D721Med (cell line): ENCODE measurements at regions not wholly inside any gene's neighbourhood (a gene's known extent, or its start where the extent isn't known, plus 50 kb on each side); places are given as distances from the start of the nearest gene placed in this dataset.
A peak's percentile ranks its signal among the peaks of the same experiment; 100 is the strongest.

Experiments
- DNase-seq: peaks from one replicate; pipeline ENCODE4 v3.0.0; 2011; ENCODE audit warnings: low spot score; ENCODE audit not compliant: insufficient read length
- FAIRE-seq: peaks from 2 replicates; lab custom pipeline; 2011; peaks lifted over from hg19 to GRCh38; lab: Jason Lieb, UNC
- TF ChIP-seq, protein P1 (sequence below): IDR thresholded peaks from 2 replicates; pipeline ENCODE4 v1.5.1; 2012; ENCODE audit warnings: mild to moderate bottlenecking, control low read depth; ENCODE audit not compliant: insufficient read depth; ENCODE audit errors: missing control alignments

DNA sequence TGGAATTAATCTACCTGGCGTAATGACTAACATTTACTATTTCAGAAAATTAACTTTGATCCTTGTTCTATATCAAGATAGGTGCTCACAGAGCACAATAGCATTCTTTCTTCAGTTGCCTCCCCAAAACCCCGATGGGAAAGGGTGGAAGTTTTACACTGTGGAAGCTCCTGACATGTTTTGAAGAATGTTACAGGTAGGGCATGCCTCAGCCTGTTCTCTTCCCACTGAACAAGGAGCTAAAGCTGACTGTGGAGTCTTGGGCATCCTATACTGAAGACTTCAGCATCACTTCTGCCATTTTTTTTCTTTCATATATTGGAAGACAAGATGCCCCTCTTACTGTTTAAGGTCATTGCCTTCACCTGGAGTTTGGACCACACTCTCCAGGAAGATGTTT, 211.2 kb downstream of the SPP2 start:
- no peak for FAIRE-seq
- TF ChIP-seq, protein P1, sequence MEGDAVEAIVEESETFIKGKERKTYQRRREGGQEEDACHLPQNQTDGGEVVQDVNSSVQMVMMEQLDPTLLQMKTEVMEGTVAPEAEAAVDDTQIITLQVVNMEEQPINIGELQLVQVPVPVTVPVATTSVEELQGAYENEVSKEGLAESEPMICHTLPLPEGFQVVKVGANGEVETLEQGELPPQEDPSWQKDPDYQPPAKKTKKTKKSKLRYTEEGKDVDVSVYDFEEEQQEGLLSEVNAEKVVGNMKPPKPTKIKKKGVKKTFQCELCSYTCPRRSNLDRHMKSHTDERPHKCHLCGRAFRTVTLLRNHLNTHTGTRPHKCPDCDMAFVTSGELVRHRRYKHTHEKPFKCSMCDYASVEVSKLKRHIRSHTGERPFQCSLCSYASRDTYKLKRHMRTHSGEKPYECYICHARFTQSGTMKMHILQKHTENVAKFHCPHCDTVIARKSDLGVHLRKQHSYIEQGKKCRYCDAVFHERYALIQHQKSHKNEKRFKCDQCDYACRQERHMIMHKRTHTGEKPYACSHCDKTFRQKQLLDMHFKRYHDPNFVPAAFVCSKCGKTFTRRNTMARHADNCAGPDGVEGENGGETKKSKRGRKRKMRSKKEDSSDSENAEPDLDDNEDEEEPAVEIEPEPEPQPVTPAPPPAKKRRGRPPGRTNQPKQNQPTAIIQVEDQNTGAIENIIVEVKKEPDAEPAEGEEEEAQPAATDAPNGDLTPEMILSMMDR: no peak
- DNase-seq: no peak

- TF ChIP-seq, protein P1: no peak
- FAIRE-seq: no peak
- no peak for DNase-seq
These were observed 208.9 kb downstream of the SPP2 start for GRCh38 chr2:234259440-234259839.

GRCh38 chr2:234258562-234259141, 208.2 kb downstream of the SPP2 start:
- TF ChIP-seq, protein P1: no peak
- DNase-seq: no peak
- no peak for FAIRE-seq

DNA sequence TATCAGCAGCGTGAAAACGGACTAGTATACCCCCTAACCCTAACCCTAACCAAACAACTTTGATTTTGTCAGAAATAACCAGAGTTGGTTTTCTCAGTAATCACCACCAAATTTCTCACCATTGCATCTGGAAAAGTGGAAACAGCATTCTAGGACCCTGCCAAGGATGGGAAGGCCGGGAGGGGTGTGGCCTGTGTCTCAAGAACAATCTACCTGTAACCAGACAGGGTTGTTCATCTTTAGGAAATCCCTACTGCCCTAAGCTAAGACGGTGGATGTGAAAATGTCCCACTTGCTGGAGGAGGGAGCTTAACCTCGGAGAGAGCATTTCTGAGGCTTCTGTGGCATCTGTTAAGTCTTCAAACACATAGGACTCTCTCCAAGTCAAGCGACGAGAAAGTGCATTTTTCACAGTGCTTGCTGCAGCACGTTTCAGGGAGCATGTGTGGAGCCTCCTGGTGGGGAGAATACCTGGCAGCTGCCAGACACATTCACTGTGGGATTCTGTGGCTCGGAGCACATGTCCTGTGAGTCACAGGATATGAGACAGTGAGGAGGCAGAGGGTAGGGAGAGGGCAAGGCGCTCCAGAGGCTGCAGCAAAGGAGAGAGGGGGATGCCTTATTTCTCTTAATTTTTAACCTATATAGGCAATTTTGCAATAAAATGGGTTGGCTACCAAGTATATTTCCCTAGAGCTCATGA, 207.5 kb downstream of the SPP2 start:
- DNase-seq: no peak
- TF ChIP-seq, protein P1: peak; percentile 47
- no peak for FAIRE-seq

DNA sequence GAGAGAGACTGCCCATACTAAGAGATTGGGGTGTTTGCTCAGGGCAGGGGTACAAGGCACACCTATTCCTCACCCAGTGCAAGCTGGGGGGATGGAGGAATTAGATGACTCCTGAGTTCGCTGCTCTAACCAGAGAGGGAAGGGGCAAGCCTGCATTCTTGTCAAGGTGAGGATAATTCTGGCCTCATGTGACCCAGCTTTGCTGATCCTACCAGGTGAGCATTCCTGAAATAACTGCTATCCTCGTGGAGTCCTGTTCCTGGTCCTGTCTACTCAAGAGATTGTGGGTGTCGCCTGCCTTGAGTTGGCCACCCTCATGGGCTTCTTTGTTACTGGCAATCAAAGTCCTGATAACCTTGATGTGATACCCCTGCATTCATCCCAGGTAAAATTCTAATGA, 206.0 kb downstream of the SPP2 start:
- no peak for DNase-seq
- TF ChIP-seq, protein P1: no peak
- FAIRE-seq: no peak

GRCh38 chr2:234254783-234255521, 204.4 kb downstream of the SPP2 start:
- TF ChIP-seq, protein P1: no peak
- FAIRE-seq (no peak), DNase-seq (no peak)
